IPS-NIHi11 (cell line): ENCODE measurements at regions not wholly inside any gene's neighbourhood (a gene's known extent, or its start where the extent isn't known, plus 50 kb on each side); places are given as distances from the start of the nearest gene placed in this dataset.
"Not testable (repeated sequence)": the region's sequence is repeated elsewhere in the genome, so short reads cannot be mapped to it uniquely, and the experiment has no call there.

Experiments
- DNase-seq: peaks from one replicate; pipeline ENCODE4 v3.0.0; 2012; ENCODE audit warnings: mixed read lengths, low spot score

GRCh38 chr5:36478646-36479317 is 127.6 kb upstream of the SLC1A3 start:
- no peak for DNase-seq

DNA sequence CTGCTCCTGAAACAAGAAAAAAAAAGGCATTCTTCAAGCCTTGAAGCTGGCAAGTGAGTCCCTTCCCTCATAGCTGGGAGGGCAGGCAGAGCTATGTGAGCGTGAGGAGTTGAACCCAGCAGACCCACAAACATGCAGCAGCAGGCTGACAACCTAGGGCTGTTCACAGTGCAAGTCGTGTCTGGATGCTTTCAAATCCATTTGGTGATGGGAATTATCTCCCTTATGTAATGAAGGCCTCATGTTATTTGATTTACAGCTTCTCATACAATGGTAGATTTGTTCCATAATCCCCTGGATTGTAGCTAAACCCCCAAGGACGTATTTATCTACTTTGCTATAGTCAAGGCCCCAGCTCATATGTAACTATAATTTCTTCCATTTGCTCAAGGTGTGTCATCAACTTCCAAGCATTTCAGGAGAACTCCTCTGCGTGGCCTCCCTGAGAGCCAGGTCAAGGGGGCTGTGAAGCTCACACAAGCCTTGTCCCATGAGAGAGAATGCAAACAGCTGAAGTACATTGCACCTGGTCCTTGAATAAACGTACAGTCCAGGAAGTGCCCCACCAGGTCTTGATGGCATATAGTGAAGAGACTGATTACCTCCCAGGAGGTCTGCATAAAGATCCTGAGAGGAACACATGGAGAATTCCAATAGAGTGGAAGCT is 124.8 kb upstream of the SLC1A3 start:
- DNase-seq = no peak

- no peak for DNase-seq
Observed at GRCh38 chr5:36482812-36483211, 123.6 kb upstream of the SLC1A3 start.

GRCh38 chr5:36489505-36489904 is 116.9 kb upstream of the SLC1A3 start:
- no peak for DNase-seq

DNA sequence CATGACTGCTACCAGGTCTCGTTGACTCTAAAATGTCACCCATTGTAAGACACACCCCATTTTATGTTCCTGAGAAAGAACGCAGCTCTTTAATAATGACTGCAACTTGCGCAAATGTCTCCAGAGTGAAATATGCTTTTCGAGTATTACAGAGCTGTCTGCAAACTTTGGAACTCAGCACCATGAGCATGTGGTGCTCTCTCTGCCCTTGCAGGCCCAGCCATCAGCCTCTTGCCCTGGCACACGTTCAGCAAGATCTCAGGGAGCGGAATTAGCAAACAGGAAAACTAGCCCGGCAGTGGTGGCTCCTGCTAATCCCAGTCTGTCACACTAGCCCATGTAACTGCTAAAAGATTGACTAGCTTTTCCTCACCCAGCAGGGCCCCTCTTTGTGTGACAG is 114.5 kb upstream of the SLC1A3 start:
- peak; percentile 21 for DNase-seq

- DNase-seq = no peak
Observed at GRCh38 chr5:36492984-36493654, 113.3 kb upstream of the SLC1A3 start.

DNA sequence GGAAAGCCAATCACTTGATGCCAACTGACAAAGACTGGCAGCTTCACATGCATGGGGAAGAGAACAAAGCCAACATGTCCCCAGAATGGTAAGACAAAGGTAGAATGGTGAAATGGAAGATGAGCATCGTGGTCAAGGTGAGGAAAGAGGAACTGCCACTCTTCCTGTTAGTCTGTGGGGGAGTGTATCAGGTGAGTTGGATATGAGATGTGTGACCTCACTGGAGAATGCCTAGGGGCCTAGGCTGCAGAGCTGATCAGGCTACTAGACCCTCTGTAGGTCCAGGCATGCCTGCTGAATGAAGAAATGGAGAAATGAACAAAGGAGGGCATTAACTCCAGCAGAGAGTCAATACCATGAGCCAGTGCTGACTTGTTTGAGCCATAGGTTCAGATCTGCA is 112.4 kb upstream of the SLC1A3 start:
- no peak for DNase-seq

DNA sequence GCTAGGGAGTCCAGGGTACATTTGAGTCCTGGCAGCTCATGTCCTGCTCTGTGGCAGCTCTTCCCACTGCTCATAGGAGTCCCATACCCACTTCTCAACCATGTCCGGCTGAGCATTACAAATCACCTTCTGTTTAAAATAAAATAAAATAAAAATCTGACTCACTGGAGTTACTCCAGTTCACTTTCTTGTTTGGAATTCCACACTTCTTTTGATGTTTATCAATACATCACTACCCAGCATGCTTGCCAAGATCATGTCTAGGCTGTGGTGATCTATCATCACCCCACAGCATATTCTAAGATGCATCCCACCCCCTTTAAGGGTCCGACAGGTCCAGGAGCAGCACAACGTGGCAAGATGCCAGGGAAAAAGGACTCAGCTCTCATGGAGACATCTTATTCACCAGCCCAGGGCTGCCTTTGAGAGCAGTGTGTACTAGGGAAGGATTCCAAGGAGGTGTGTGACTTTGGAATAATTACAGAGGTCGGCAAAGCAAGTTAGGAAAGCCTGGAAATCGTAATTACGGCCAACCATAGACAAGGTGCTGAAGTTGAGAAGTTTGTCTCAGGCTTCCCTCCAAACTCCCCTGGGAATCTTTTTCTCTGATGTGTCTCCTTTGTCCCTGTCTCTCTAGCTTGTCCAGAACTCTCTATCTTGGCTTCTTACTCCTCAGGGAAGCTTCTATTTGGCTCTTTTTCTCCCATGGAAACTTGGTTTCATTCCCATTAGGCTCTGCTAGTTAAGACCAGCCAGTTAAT is 111.4 kb upstream of the SLC1A3 start:
- DNase-seq = no peak

DNA sequence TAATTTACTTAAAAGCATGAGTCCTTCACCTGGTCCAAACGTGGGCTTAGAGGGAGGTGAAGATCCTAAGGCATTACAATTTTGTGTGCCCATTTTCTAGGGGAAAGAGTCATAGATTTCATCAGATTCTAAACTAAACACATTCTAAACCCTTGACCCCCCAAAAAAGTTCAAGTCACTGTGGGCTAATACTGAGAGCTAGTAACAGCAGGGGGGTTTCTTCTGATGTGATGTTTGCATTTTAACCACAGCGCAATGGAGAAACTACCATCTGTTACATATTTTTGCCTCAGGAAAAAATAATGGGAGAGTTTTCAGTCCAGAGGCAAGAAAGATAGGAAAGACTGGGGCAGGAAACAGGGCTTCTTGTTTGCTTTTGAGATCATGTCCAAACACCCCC is 110.8 kb upstream of the SLC1A3 start:
- DNase-seq = no peak

- DNase-seq = no peak
Observed at GRCh38 chr5:36496471-36496870, 109.9 kb upstream of the SLC1A3 start.

DNA sequence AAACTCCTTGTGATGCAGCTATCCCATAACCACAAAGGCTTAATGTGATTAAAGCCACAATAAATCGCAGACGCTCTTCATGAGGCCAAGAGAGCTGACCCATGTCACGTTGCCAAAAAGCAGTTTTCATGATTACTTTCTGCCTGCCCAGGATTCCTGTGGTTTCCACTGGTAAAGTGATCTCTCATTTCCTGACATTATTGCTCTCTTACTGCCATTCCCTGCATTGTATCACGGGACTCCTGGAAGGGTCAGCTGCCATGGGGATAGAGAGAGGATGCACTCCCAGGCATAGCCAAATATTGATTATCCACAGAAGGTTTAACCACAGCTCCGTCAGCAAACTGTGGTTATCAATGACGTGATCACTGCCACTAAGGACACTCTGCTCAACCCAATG is 103.8 kb upstream of the SLC1A3 start:
- DNase-seq = peak; percentile 28

DNA sequence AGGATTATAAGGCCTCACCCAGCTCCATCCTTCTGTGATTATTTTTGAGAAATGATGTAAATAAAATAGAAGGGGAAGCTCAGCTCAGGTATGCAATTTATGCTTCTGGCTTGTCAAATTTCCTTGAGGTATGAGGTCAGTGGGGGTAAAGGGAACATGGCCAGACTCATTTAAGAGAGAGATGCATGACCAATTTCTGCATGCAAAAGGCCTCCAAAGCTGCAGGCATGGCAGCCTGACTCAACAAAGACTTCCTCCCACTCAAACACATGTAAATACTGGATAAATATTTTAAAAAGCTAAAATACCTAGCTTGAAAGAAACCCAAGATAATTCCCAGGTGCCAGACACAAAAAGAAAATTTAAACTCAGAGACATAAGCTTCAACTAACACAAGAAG is 101.4 kb upstream of the SLC1A3 start:
- DNase-seq = no peak

- DNase-seq = peak; percentile 88
Observed at GRCh38 chr5:36507332-36507952, 99.0 kb upstream of the SLC1A3 start.

DNA sequence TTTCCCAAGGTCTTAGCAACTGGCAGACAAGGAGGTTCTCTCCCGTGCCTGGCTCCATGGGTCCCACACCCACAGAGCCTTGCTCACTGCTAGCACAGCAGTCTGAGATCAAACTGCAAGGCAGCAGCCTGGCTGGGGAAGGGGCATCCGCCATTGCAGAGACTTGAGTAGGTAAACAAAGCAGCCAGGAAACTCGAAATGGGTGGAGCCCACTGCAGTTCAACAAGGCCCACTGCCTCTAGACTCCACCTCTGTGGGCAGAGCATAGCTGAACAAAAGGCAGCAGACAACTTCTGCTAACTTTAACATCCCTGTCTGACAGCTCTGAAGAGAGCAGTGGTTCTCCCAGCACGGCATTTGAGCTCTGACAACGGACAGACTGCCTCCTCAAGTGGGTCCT is 98.1 kb upstream of the SLC1A3 start:
- not testable (repeated sequence) for DNase-seq

DNA sequence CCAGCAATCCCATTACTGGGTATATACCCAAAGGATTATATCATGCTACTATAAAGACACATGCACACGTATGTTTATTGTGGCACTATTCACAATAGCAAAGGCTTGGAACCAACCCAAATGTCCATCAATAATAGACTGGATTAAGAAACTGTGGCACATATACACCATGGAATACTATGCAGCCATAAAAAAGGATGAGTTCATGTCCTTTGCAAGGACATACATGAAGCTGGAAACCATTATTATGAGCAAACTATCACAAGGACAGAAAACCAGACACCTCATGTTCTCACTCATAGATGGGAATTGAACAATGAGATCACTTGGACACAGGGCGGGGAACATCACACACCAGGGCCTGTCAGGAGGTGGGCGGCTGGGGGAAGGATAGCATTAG is 92.8 kb upstream of the SLC1A3 start:
- DNase-seq = not testable (repeated sequence)

- DNase-seq = no peak
Observed at GRCh38 chr5:36519881-36520280, 86.5 kb upstream of the SLC1A3 start.

- no peak for DNase-seq
Observed at GRCh38 chr5:36521219-36521618, 85.2 kb upstream of the SLC1A3 start.

- DNase-seq = no peak
Observed at GRCh38 chr5:36521838-36522745, 84.3 kb upstream of the SLC1A3 start.

GRCh38 chr5:36522746-36523065 is 83.7 kb upstream of the SLC1A3 start:
- DNase-seq = no peak

DNA sequence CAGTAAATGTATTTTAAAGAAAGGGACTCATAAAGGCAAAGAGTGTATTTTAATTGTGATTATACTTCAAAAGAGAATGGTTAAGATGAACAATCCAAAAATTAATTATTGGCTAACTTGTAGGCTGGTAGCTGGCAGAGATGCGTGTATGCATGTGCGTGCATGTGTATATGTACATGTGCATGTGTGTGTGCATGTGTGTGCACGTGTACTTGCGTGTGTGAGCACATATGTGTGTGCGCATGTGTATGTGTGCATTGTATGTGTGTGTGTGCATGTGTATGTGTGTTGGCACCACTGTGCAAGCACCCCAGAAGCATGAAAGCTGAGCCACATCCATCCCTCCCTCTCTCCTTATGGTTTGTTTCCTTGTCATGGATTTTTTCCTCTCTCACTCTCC is 83.0 kb upstream of the SLC1A3 start:
- DNase-seq = no peak

- no peak for DNase-seq
Observed at GRCh38 chr5:36523926-36524325, 82.5 kb upstream of the SLC1A3 start.
